A549 (cell line): ENCODE measurements at regions not wholly inside any gene's neighbourhood (a gene's known extent, or its start where the extent isn't known, plus 50 kb on each side); places are given as distances from the start of the nearest gene placed in this dataset.

Experiments used
- ATAC-seq, 2 experiments: fragments of 200-7000 bp in 1 of 2; fragments of >200 bp in 1 of 2; cut with Nextera tagmentation in 1 of 2; cut with Tn5 transposase in 1 of 2; 3 replicates each; pipeline versions ENCODE4 v1.8.0 to v1.9.1; 2018 to 2020; ENCODE audit warnings: mild to moderate bottlenecking in 1 of 2, moderate library complexity in 1 of 2
- CTCF ChIA-PET: fragments of 300-600 bp; sonication (Branson Sonifier 250); formaldehyde crosslinking; extraction: SDS; loops from one replicate; lab custom pipeline; 2021; ENCODE audit warnings: antibody characterized with exemption, inconsistent platforms; lab: Yijun Ruan, JAX
- POLR2A ChIA-PET: fragments of 350-600 bp; formaldehyde crosslinking; extraction: SDS; loops from one replicate; lab custom pipeline; 2021; ENCODE audit warnings: antibody characterized with exemption, inconsistent platforms; lab: Yijun Ruan, JAX
- DNase-seq, 2 experiments: peaks; one replicate each; pipeline versions ENCODE4 v3.0.0 to v3.0.0-alpha.2; 2011 to 2016; ENCODE audit warnings: low read depth in 1 of 2, low spot score in 1 of 2
- FAIRE-seq: peaks from 2 replicates; lab custom pipeline; 2011; peaks lifted over from hg19 to GRCh38; lab: Jason Lieb, UNC
- H3K27ac ChIP-seq, 2 experiments: fragments of >200 bp; sonication (Bioruptor Twin); formaldehyde crosslinking; 3 replicates each; pipeline ENCODE4 v1.5.1; 2016 to 2017
- H3K4me1 ChIP-seq: fragments of >200 bp; sonication (Bioruptor Twin); formaldehyde crosslinking; 3 replicates; pipeline ENCODE4 v1.6.1; 2016
- H3K4me2 ChIP-seq: fragments of >200 bp; sonication (Bioruptor Twin); formaldehyde crosslinking; 3 replicates; pipeline ENCODE4 v1.6.1; 2016
- H3K4me3 ChIP-seq: fragments of >200 bp; sonication (Bioruptor Twin); formaldehyde crosslinking; 3 replicates; pipeline ENCODE4 v1.5.1; 2016
- H3K9me3 ChIP-seq: fragments of >200 bp; sonication (Bioruptor Twin); formaldehyde crosslinking; 3 replicates; pipeline ENCODE4 v1.6.1; 2016
- BHLHE40 ChIP-seq: IDR thresholded peaks from 2 replicates; pipeline ENCODE4 v1.6.1; 2012; ENCODE audit warnings: low read depth, low read length, inconsistent platforms
- CBX2 ChIP-seq: fragments of 200-600 bp; sonication (generic); IDR thresholded peaks from 2 replicates; pipeline ENCODE4 v1.6.1; 2016; ENCODE audit warnings: low read depth, mild to moderate bottlenecking, borderline replicate concordance
- CEBPB ChIP-seq, 2 experiments: fragments of >200 bp in 1 of 2; sonication (Bioruptor Twin) in 1 of 2; formaldehyde crosslinking in 1 of 2; IDR thresholded peaks; 2 replicates each; pipeline ENCODE4 v1.6.1; 2012 to 2016
- ESRRA ChIP-seq: fragments of 150-350 bp; IDR thresholded peaks from 2 replicates; pipeline ENCODE4 v1.6.1; 2014; ENCODE audit warnings: mild to moderate bottlenecking, low read length, borderline replicate concordance
- FOSL2 ChIP-seq, 2 experiments: fragments of 450-650 bp in 1 of 2; fragments of >200 bp in 1 of 2; sonication (Bioruptor Twin) in 1 of 2; formaldehyde crosslinking; IDR thresholded peaks; 2 replicates each; pipeline versions ENCODE4 v1.5.0 to v1.6.1; 2016 to 2020; ENCODE audit warnings: mild to moderate bottlenecking in 1 of 2, moderate library complexity in 1 of 2
- FOXS1 ChIP-seq: fragments of 250-450 bp; sonication (Bioruptor Pico); IDR thresholded peaks from 2 replicates; pipeline ENCODE4 v1.5.0; 2020; ENCODE audit warnings: mild to moderate bottlenecking, moderate library complexity
- GATA3 ChIP-seq: IDR thresholded peaks from 2 replicates; pipeline ENCODE4 v1.6.1; 2012; ENCODE audit warnings: borderline replicate concordance
- HDAC2 ChIP-seq: fragments of 200-600 bp; sonication (generic); IDR thresholded peaks from 2 replicates; pipeline ENCODE4 v1.6.1; 2016
- HEYL ChIP-seq: fragments of 250-450 bp; sonication (Bioruptor Pico); IDR thresholded peaks from 2 replicates; pipeline ENCODE4 v1.8.0; 2021; ENCODE audit warnings: mild to moderate bottlenecking, moderate library complexity
- HOXB13 ChIP-seq: fragments of 250-450 bp; sonication (Bioruptor Pico); IDR thresholded peaks from 2 replicates; pipeline ENCODE4 v1.5.0; 2020; ENCODE audit warnings: low read depth, mild to moderate bottlenecking, moderate library complexity
- HOXB5 ChIP-seq: fragments of 250-450 bp; sonication (Bioruptor Pico); IDR thresholded peaks from 2 replicates; pipeline ENCODE4 v1.5.0; 2020; ENCODE audit warnings: mild to moderate bottlenecking, moderate library complexity
- JUN ChIP-seq, 2 experiments: fragments of >200 bp; sonication (Bioruptor Twin); formaldehyde crosslinking; IDR thresholded peaks; 2 replicates in 1 of 2; 3 replicates in 1 of 2; pipeline ENCODE4 v1.6.1; 2016 to 2017
- MAFK ChIP-seq: fragments of 450-650 bp; IDR thresholded peaks from 2 replicates; pipeline ENCODE4 v1.6.1; 2014; ENCODE audit not compliant: partially characterized antibody
- MAZ ChIP-seq: fragments of 150-350 bp; IDR thresholded peaks from 2 replicates; pipeline ENCODE4 v1.6.1; 2014; ENCODE audit warnings: antibody characterized with exemption, low read depth, low read length, borderline replicate concordance
- NFE2L2 ChIP-seq: fragments of 150-350 bp; conservative IDR thresholded peaks from 2 replicates; pipeline ENCODE4 v1.6.1; 2014; ENCODE audit warnings: low read length
- NR3C1 ChIP-seq: fragments of >200 bp; sonication (Bioruptor Twin); formaldehyde crosslinking; IDR thresholded peaks from 3 replicates; pipeline ENCODE4 v1.6.1; 2017
- PBX3 ChIP-seq: IDR thresholded peaks from 2 replicates; pipeline ENCODE4 v1.6.1; 2012
- POLR2AphosphoS2 ChIP-seq: conservative IDR thresholded peaks from 2 replicates; pipeline ENCODE4 v1.6.1; 2012; ENCODE audit warnings: low read length, improper control_type of control experiment, inconsistent platforms
- RARB ChIP-seq: fragments of 250-450 bp; sonication (Bioruptor Pico); IDR thresholded peaks from 2 replicates; pipeline ENCODE4 v1.8.0; 2021; ENCODE audit warnings: mild to moderate bottlenecking, moderate library complexity
- REST ChIP-seq: fragments of 200-600 bp; sonication (generic); IDR thresholded peaks from 2 replicates; pipeline ENCODE4 v1.6.1; 2016; ENCODE audit warnings: antibody characterized with exemption, mild to moderate bottlenecking, moderate library complexity
- SMC3 ChIP-seq: fragments of >200 bp; sonication (Bioruptor Twin); formaldehyde crosslinking; IDR thresholded peaks from 3 replicates; pipeline ENCODE4 v1.6.1; 2018; ENCODE audit warnings: inconsistent platforms
- TP53 ChIP-seq: fragments of 250-450 bp; sonication (Bioruptor Pico); IDR thresholded peaks from 2 replicates; pipeline ENCODE4 v1.5.0; 2021; ENCODE audit warnings: mild to moderate bottlenecking, moderate library complexity
- ZC3H11A ChIP-seq: fragments of 450-650 bp; IDR thresholded peaks from 2 replicates; pipeline ENCODE4 v1.6.1; 2014; ENCODE audit warnings: antibody characterized with exemption, mild to moderate bottlenecking
- ZNF302 ChIP-seq: fragments of 250-450 bp; sonication (Bioruptor Pico); IDR thresholded peaks from 2 replicates; pipeline ENCODE4 v1.9.0; 2021; ENCODE audit warnings: inconsistent platforms, mild to moderate bottlenecking, moderate library complexity
- ZSCAN20 ChIP-seq: fragments of 250-450 bp; sonication (Bioruptor Pico); IDR thresholded peaks from 2 replicates; pipeline ENCODE4 v1.8.0; 2022; ENCODE audit warnings: mild to moderate bottlenecking, moderate library complexity
- WGBS: methylation state at CpG from one replicate; pipeline ENCODE4 v1.1.6; 2017; ENCODE audit errors: missing lambda C conversion rate; 5-methylcytosine and 5-hydroxymethylcytosine counted together
- TF ChIP-seq, protein P1 (sequence below): IDR thresholded peaks from 2 replicates; pipeline ENCODE4 v1.6.1; 2012; ENCODE audit warnings: low read depth, borderline replicate concordance
- TF ChIP-seq, protein P2 (sequence below): fragments of 450-650 bp; IDR thresholded peaks from 2 replicates; pipeline ENCODE4 v1.6.1; 2014; ENCODE audit warnings: antibody characterized with exemption
- TF ChIP-seq, protein P3 (sequence below): fragments of >200 bp; sonication (Bioruptor Twin); formaldehyde crosslinking; IDR thresholded peaks from 3 replicates; pipeline ENCODE4 v1.6.1; 2016

- POLR2A ChIA-PET = no interaction called here
- CTCF ChIA-PET = no interaction called here
- no peak for ATAC-seq
- no peaks in the 10 kb centered on the region for H3K9me3 ChIP-seq
- H3K4me2 ChIP-seq = no peak overlapping the region
- no peak overlapping the region for H3K27ac ChIP-seq
- no peaks in the 10 kb centered on the region for H3K4me1 ChIP-seq
- WGBS = 33% methylated on average over 2 of the region's 2 CpGs
- no peak overlapping the region for H3K4me3 ChIP-seq
- no peak for FAIRE-seq
- TF ChIP-seq PBX3 (no peak), ZSCAN20 (no peak), POLR2AphosphoS2 (no peak), SMC3 (no peak), NR3C1 (no peak), GATA3 (no peak), ZC3H11A (no peak), ESRRA (no peak), RARB (CRISPR knock-in tag) (no peak), REST (no peak), BHLHE40 (no peak), HOXB13 (CRISPR knock-in tag) (no peak), MAZ (no peak), CBX2 (no peak), FOXS1 (CRISPR knock-in tag) (no peak)
- TF ChIP-seq, protein P1, sequence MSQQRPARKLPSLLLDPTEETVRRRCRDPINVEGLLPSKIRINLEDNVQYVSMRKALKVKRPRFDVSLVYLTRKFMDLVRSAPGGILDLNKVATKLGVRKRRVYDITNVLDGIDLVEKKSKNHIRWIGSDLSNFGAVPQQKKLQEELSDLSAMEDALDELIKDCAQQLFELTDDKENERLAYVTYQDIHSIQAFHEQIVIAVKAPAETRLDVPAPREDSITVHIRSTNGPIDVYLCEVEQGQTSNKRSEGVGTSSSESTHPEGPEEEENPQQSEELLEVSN = no peak
- TF ChIP-seq, protein P2, sequence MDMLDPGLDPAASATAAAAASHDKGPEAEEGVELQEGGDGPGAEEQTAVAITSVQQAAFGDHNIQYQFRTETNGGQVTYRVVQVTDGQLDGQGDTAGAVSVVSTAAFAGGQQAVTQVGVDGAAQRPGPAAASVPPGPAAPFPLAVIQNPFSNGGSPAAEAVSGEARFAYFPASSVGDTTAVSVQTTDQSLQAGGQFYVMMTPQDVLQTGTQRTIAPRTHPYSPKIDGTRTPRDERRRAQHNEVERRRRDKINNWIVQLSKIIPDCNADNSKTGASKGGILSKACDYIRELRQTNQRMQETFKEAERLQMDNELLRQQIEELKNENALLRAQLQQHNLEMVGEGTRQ = no peak
- DNase-seq = no peak
Measured at GRCh38 chr13:56864451-56864850, 276.3 kb upstream of the PRR20A start.

GRCh38 chr13:56865416-56865815 is 275.3 kb upstream of the PRR20A start:
- no peaks in the 10 kb centered on the region for H3K9me3 ChIP-seq
- ATAC-seq (no peak), FAIRE-seq (no peak), DNase-seq (no peak)
- no peak overlapping the region for H3K4me3 ChIP-seq
- ChIA-PET CTCF (no interaction called here), POLR2A (no interaction called here)
- no peaks in the 10 kb centered on the region for H3K4me1 ChIP-seq
- H3K27ac ChIP-seq = no peak overlapping the region
- H3K4me2 ChIP-seq = no peak overlapping the region
- 0% methylated on average over 1 of the region's 1 CpG for WGBS
- TF ChIP-seq, protein P3, sequence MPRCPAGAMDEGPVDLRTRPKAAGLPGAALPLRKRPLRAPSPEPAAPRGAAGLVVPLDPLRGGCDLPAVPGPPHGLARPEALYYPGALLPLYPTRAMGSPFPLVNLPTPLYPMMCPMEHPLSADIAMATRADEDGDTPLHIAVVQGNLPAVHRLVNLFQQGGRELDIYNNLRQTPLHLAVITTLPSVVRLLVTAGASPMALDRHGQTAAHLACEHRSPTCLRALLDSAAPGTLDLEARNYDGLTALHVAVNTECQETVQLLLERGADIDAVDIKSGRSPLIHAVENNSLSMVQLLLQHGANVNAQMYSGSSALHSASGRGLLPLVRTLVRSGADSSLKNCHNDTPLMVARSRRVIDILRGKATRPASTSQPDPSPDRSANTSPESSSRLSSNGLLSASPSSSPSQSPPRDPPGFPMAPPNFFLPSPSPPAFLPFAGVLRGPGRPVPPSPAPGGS = no peak
- TF ChIP-seq FOSL2 (IDR thresholded peaks at IDR 0.05) (no peak), FOSL2 (CRISPR knock-in tag; IDR thresholded peaks at IDR 0.05) (no peak), PBX3 (no peak), ZSCAN20 (no peak), MAFK (no peak), HDAC2 (no peak), REST (no peak), HEYL (CRISPR knock-in tag) (no peak), TP53 (CRISPR knock-in tag) (no peak), HOXB5 (CRISPR knock-in tag) (no peak), JUN (IDR thresholded peaks at IDR 0.05) (no peak), NFE2L2 (no peak), CEBPB (IDR thresholded peaks at IDR 0.05) (no peak), ZNF302 (CRISPR knock-in tag) (no peak)
